Hematopoietic multipotent progenitor cell treated with erythropoietin and hydrocortisone succinate and interleukin-3 and kit ligand, for 8 days (in vitro differentiated cells): ENCODE measurements at regions not wholly inside any gene's neighbourhood (a gene's known extent, or its start where the extent isn't known, plus 50 kb on each side); places are given as distances from the start of the nearest gene placed in this dataset.

Experiments
- DNase-seq: peaks from one replicate; pipeline ENCODE4 v3.0.0-alpha.2; 2015

DNA sequence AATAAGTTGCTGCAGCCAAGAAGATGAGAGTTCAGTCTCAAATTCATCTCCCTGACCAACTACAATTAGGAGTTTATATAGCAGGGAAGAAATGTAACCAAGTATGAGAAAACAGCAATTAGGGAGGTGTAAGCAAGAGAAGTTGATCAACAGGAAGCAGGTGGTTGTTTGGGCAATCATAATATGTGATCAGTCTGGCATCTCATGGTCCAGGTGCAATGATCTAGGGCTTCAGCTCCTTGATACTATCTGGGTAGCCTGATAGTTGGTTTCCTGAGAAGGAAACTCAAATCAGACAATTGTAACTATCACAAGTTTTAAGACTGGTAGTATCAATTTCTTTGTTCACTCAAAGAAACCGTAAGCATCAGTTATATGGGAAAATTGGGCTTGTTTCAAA is 1574.3 kb upstream of the PABPC4L start:
- DNase-seq, result no peak

DNA sequence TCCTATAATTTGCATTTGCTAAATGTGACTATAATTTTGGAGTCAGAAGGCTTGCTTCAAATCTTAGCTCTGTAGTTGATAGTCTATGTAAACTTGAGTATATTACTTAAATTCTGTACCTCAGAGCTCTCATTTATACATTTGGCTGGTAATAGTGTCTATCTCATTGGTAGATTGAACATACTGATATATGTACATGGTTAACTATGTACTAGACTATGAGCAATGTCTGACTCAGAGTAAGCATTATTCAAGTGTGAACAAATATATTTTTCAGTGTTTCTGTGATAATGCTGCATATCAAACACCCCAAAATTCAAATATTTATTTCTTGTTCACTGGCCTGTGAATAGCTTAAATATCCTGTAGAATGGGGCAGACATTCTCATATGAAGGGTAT is 1568.9 kb upstream of the PABPC4L start:
- DNase-seq, result no peak

DNA sequence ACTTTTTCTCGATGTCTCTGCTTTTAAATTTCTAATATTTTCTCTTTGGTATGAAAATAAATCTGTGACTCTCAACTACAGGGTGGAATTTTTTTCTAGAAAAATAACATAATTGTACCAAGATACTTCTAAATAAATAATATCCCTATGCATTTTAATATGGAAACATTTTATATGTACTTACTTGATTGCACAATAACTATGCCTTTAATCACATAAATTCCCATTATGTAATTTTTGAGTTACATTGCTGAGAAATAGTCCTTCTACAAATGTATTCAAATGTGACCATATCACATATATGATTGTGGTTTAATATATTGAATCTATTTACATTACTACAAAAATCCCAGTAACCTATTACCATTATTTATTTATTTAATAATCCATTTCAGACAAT is 1543.3 kb upstream of the PABPC4L start:
- DNase-seq, result no peak

GRCh38 chr4:135741583-135741982 is 1540.0 kb upstream of the PABPC4L start:
- no peak for DNase-seq

- no peak for DNase-seq
These were observed 1537.8 kb upstream of the PABPC4L start for GRCh38 chr4:135739354-135739753.

GRCh38 chr4:135735512-135735911 is 1533.9 kb upstream of the PABPC4L start:
- DNase-seq, result no peak

DNA sequence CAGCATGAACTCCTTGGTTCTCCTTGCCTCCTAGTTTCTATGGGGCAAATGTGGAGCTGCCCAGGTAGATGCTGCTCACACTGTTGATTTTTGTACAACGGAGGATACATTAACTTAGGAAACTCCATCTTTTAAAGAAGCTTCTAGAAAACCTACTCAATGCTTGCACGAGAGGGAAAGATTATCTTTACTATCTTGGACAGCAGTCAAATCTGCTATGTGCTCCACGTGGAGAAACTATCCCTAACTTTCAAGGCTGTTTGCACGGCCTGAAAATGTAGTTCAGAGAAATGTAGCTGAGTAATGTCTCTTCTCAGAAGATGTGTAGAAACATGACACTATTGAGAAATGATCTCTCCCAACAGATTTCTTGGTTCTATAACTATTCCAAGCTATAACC is 1530.9 kb upstream of the PABPC4L start:
- DNase-seq, result no peak

GRCh38 chr4:135731682-135732081 is 1530.1 kb upstream of the PABPC4L start:
- no peak for DNase-seq

GRCh38 chr4:135724421-135724820 is 1522.8 kb upstream of the PABPC4L start:
- no peak for DNase-seq

DNA sequence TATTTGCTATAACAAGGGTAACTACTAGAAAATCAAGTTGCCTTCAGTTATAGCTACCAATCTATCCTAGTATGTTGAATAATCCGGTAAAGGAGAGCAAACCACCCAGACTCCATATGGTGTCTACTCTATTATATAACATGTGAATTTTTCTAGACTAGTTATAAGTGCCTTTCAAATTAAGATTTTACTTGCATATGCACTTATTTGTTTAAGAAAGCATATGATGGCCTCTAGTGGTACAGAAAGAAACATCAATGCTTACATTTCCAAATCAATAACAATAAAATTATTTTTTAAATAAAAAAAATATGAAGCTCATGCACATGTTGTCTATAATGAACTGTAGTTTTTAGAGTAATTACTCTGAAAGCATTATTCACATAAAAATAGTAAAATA is 1516.4 kb upstream of the PABPC4L start:
- DNase-seq, result no peak

GRCh38 chr4:135705343-135705742 is 1503.8 kb upstream of the PABPC4L start:
- no peak for DNase-seq

- DNase-seq, result no peak
These were observed 1492.5 kb upstream of the PABPC4L start for GRCh38 chr4:135694066-135694465.

- DNase-seq, result no peak
These were observed 1482.4 kb upstream of the PABPC4L start for GRCh38 chr4:135684001-135684400.

- no peak for DNase-seq
These were observed 1470.6 kb upstream of the PABPC4L start for GRCh38 chr4:135672202-135672601.

DNA sequence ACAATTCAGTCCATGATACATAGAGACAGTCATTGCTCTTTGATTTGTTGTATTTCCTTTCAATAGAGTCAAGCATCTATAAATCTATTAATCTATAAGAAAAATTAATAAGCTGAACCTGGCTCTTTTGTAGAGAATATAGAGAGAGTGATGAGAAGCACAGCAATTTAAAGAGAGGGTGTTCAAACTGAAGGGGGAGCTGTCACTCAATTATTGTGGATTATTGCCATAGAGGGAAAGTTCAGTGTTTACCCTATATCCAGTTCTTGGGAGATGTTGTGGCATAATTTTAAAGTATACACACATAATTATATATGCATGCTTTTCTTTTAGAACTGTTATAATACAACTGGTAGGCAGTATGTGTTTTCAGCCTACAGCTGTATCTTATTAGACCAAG is 1469.0 kb upstream of the PABPC4L start:
- no peak for DNase-seq
